H9 (cell line): ENCODE measurements at regions not wholly inside any gene's neighbourhood (a gene's known extent, or its start where the extent isn't known, plus 50 kb on each side); places are given as distances from the start of the nearest gene placed in this dataset.

Experiments used
- DNase-seq: peaks from one replicate; pipeline ENCODE4 v3.0.0-alpha.2; 2017
- H2AFZ ChIP-seq: one replicate; pipeline ENCODE4 v1.6.1; 2013; ENCODE audit warnings: mild to moderate bottlenecking, low read length, control low read depth, moderate library complexity
- H2AK5ac ChIP-seq: 2 replicates; pipeline ENCODE4 v1.6.1; 2013; ENCODE audit warnings: low read length, control low read depth, mixed read lengths; ENCODE audit not compliant: insufficient read length
- H2BK120ac ChIP-seq: one replicate; pipeline ENCODE4 v1.6.1; 2013; ENCODE audit warnings: low read depth, mild to moderate bottlenecking, low read length, control low read depth, inconsistent platforms; ENCODE audit not compliant: poor library complexity, severe bottlenecking
- H2BK12ac ChIP-seq: 2 replicates; pipeline ENCODE4 v1.6.1; 2013; ENCODE audit warnings: low read length, control low read depth, mixed read lengths, low read depth; ENCODE audit not compliant: insufficient read length
- H2BK15ac ChIP-seq: 2 replicates; pipeline ENCODE4 v1.6.1; 2013; ENCODE audit warnings: low read depth, low read length, control low read depth
- H2BK20ac ChIP-seq: one replicate; pipeline ENCODE4 v1.6.1; 2013; ENCODE audit warnings: low read depth, mild to moderate bottlenecking, low read length, control low read depth, inconsistent platforms; ENCODE audit not compliant: poor library complexity, severe bottlenecking
- H2BK5ac ChIP-seq: 2 replicates; pipeline ENCODE4 v1.6.1; 2013; ENCODE audit warnings: low read length, control low read depth, mixed read lengths; ENCODE audit not compliant: insufficient read length
- H3K14ac ChIP-seq: 2 replicates; pipeline ENCODE4 v1.6.1; 2013; ENCODE audit warnings: low read length, control low read depth; ENCODE audit not compliant: insufficient read depth
- H3K18ac ChIP-seq: 2 replicates; pipeline ENCODE4 v1.6.1; 2013; ENCODE audit warnings: low read depth, mild to moderate bottlenecking, mixed read lengths, low read length, control low read depth; ENCODE audit not compliant: insufficient read length
- H3K23ac ChIP-seq: 2 replicates; pipeline ENCODE4 v1.6.1; 2013; ENCODE audit warnings: low read length, control low read depth, mixed read lengths, low read depth; ENCODE audit not compliant: insufficient read length
- H3K23me2 ChIP-seq: 2 replicates; pipeline ENCODE4 v1.6.1; 2013; ENCODE audit warnings: low read depth, mild to moderate bottlenecking, mixed read lengths, low read length, control low read depth; ENCODE audit not compliant: insufficient read length, poor library complexity, severe bottlenecking
- H3K27ac ChIP-seq: 2 replicates; pipeline ENCODE4 v1.5.1; 2013; ENCODE audit warnings: low read length, control low read depth, mixed read lengths, low read depth; ENCODE audit not compliant: insufficient read length
- H3K27me3 ChIP-seq: 2 replicates; pipeline ENCODE4 v1.6.1; 2013; ENCODE audit warnings: low read length, control low read depth, inconsistent platforms; ENCODE audit not compliant: insufficient read depth
- H3K4ac ChIP-seq: 2 replicates; pipeline ENCODE4 v1.6.1; 2013; ENCODE audit warnings: low read depth, mild to moderate bottlenecking, control low read depth, inconsistent platforms, low read length, moderate library complexity
- H3K4me1 ChIP-seq: 2 replicates; pipeline ENCODE4 v1.6.1; 2013; ENCODE audit warnings: low read length, control low read depth, inconsistent platforms; ENCODE audit not compliant: insufficient read depth
- H3K4me2 ChIP-seq: 2 replicates; pipeline ENCODE4 v1.6.1; 2013; ENCODE audit warnings: low read length, control low read depth, mixed read lengths; ENCODE audit not compliant: insufficient read length, insufficient read depth
- H3K56ac ChIP-seq: 2 replicates; pipeline ENCODE4 v1.6.1; 2013; ENCODE audit warnings: low read depth, mild to moderate bottlenecking, mixed read lengths, low read length, control low read depth; ENCODE audit not compliant: insufficient read length
- H3K79me1 ChIP-seq: 2 replicates; pipeline ENCODE4 v1.6.1; 2013; ENCODE audit warnings: low read depth, mild to moderate bottlenecking, moderate library complexity, low read length, control low read depth, inconsistent platforms; ENCODE audit not compliant: insufficient read depth, poor library complexity, severe bottlenecking
- H3K79me2 ChIP-seq: 2 replicates; pipeline ENCODE4 v1.6.1; 2013; ENCODE audit warnings: low read length, control low read depth, inconsistent platforms; ENCODE audit not compliant: insufficient read depth
- H3K9ac ChIP-seq: 2 replicates; pipeline ENCODE4 v1.6.1; 2013; ENCODE audit warnings: low read length, control low read depth, mixed read lengths; ENCODE audit not compliant: insufficient read length; ENCODE audit errors: extremely low read depth
- H3K9me3 ChIP-seq: one replicate; pipeline ENCODE4 v1.6.1; 2013; ENCODE audit warnings: low read depth, low read length, inconsistent platforms; ENCODE audit not compliant: control insufficient read depth
- H3T11ph ChIP-seq: one replicate; pipeline ENCODE4 v1.6.1; 2013; ENCODE audit warnings: mild to moderate bottlenecking, low read length, control low read depth, inconsistent platforms
- H4K20me1 ChIP-seq: one replicate; pipeline ENCODE4 v1.6.1; 2013; ENCODE audit not compliant: control insufficient read depth, insufficient read length, insufficient read depth
- H4K5ac ChIP-seq: 2 replicates; pipeline ENCODE4 v1.6.1; 2013; ENCODE audit warnings: low read depth, mild to moderate bottlenecking, mixed read lengths, low read length, control low read depth; ENCODE audit not compliant: insufficient read length
- H4K8ac ChIP-seq: replicated peaks from 2 replicates; pipeline ENCODE4 v1.6.1; 2013; ENCODE audit warnings: low read length, control low read depth, mixed read lengths, low read depth; ENCODE audit not compliant: insufficient read length
- H4K91ac ChIP-seq: 2 replicates; pipeline ENCODE4 v1.6.1; 2013; ENCODE audit warnings: low read depth, mild to moderate bottlenecking, moderate library complexity, mixed read lengths, low read length, control low read depth; ENCODE audit not compliant: insufficient read length
- H3K27ac Mint-ChIP-seq, 3 experiments: 2 replicates in 2 of 3; 3 replicates in 1 of 3; pipeline ENCODE4 v1.8.0; 2020 to 2021; ENCODE audit warnings: mixed read lengths in 3 of 3, mild to moderate bottlenecking in 1 of 3, moderate library complexity in 1 of 3
- H3K27me3 Mint-ChIP-seq: 2 replicates; pipeline ENCODE4 v1.8.0; 2021; ENCODE audit warnings: low read depth, mild to moderate bottlenecking, moderate library complexity, mixed read lengths
- H3K36me3 Mint-ChIP-seq, 3 experiments: 2 replicates in 2 of 3; 3 replicates in 1 of 3; pipeline ENCODE4 v1.8.0; 2020 to 2021; ENCODE audit warnings: low read depth in 3 of 3, mixed read lengths in 3 of 3; ENCODE audit not compliant: insufficient read depth in 1 of 3
- H3K4me1 Mint-ChIP-seq, 2 experiments: 2 replicates each; pipeline ENCODE4 v1.8.0; 2020; ENCODE audit warnings: mixed read lengths in 2 of 2
- H3K4me3 Mint-ChIP-seq, 2 experiments: 2 replicates in 1 of 2; 3 replicates in 1 of 2; pipeline ENCODE4 v1.8.0; 2020 to 2021; ENCODE audit warnings: mild to moderate bottlenecking in 2 of 2, mixed read lengths in 2 of 2, moderate library complexity in 1 of 2
- H3K9me3 Mint-ChIP-seq, 2 experiments: 2 replicates in 1 of 2; 3 replicates in 1 of 2; pipeline ENCODE4 v1.8.0; 2020; ENCODE audit warnings: mild to moderate bottlenecking in 2 of 2, mixed read lengths in 2 of 2, moderate library complexity in 1 of 2
- CTCF ChIP-seq: fragments of 200-600 bp; sonication (generic); conservative IDR thresholded peaks from 3 replicates; pipeline ENCODE4 v1.8.0; 2021; ENCODE audit warnings: antibody characterized with exemption, mild to moderate bottlenecking
- WGBS: extraction: QIAGEN DNeasy Blood & Tissue Kit; methylation state at CpG from one replicate; pipeline ENCODE4 v1.1.7; 2013; ENCODE audit warnings: missing lambda C conversion rate, low lambda C conversion rate, mixed read lengths; ENCODE audit not compliant: insufficient read length; ENCODE audit errors: extremely low coverage; 5-methylcytosine and 5-hydroxymethylcytosine counted together

GRCh38 chr1:30216602-30217001 lies 506.8 kb downstream of the MATN1 start:
- Histone ChIP-seq H3K14ac (no peak overlapping the region), H3K79me1 (no peaks in the 10 kb centered on the region), H2BK120ac (no peak overlapping the region), H3K4me2 (no peak overlapping the region), H3K23me2 (no peaks in the 10 kb centered on the region), H2BK15ac (no peak overlapping the region), H3K27me3 (no peaks in the 10 kb centered on the region), H3K79me2 (no peaks in the 10 kb centered on the region), H2BK20ac (no peak overlapping the region), H3K4me1 (no peaks in the 10 kb centered on the region), H3K27ac (no peak overlapping the region), H3K23ac (no peak overlapping the region), H2AK5ac (no peak overlapping the region), H3K4ac (no peak overlapping the region), H3K9ac (no peak overlapping the region), H3K56ac (no peak overlapping the region), H4K8ac (no peak overlapping the region), H4K91ac (no peak overlapping the region), H3K18ac (no peak overlapping the region), H3T11ph (no peak overlapping the region), H2BK12ac (no peak overlapping the region), H4K20me1 (no peaks in the 10 kb centered on the region), H4K5ac (no peak overlapping the region), H3K9me3 (no peaks in the 10 kb centered on the region), H2AFZ (no peak overlapping the region), H2BK5ac (no peak overlapping the region)
- H3K4me3 Mint-ChIP-seq: no peak overlapping the region
- H3K9me3 Mint-ChIP-seq: peaks cover 0 to 3% of the 10 kb centered on the region in 2 experiments; a peak in 1 of 5 replicates
- H3K27ac Mint-ChIP-seq: no peak overlapping the region
- DNase-seq: no peak
- H3K27me3 Mint-ChIP-seq: peaks cover 9% of the 10 kb centered on the region
- WGBS: no CpG with 5 or more reads among the region's 7 CpGs
- no peak for TF ChIP-seq CTCF
- no peaks in the 10 kb centered on the region for H3K36me3 Mint-ChIP-seq
- H3K4me1 Mint-ChIP-seq: peaks cover 6 to 12% of the 10 kb centered on the region in 2 experiments
